ENCODE measurements at regions not wholly inside any gene's neighbourhood (a gene's known extent, or its start where the extent isn't known, plus 50 kb on each side); places are given as distances from the start of the nearest gene placed in this dataset.

DNA sequence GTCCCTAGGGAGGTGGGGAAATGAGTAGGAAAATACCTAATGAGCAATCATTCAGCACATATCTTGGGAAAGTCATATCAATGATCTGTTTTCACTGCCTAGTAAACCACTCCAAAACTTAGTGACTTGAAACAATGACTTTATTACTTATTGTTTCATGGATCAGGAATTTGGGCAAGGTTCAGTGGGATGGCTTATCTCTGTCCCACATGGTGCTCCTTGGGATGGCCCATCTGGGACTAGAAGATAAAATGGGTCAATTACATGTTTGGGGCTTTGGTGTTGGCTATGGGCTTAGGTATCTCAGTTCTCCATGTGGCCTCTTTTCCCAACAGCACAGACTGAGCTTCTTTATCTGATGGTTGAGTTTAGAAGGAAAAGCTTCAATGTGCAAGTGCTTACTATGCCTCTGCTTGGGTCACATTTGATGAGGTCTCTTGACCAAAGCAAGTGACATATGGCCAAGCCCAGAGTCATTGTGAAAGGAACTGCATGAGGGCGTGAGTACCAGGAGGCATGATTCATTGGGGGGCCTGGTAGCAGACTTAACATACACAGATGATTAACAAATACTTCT, 218.1 kb upstream of the TNP1 start:
- peak; percentile 33 to 37 for DNase-seq
- TF ChIP-seq GATA1 (IDR thresholded peaks at IDR 0.05; ENCODE audit: low read depth, low read length), result no peak
- TF ChIP-seq POLR2A (IDR thresholded peaks at IDR 0.05; ENCODE audit: low read length), result no peak

DNA sequence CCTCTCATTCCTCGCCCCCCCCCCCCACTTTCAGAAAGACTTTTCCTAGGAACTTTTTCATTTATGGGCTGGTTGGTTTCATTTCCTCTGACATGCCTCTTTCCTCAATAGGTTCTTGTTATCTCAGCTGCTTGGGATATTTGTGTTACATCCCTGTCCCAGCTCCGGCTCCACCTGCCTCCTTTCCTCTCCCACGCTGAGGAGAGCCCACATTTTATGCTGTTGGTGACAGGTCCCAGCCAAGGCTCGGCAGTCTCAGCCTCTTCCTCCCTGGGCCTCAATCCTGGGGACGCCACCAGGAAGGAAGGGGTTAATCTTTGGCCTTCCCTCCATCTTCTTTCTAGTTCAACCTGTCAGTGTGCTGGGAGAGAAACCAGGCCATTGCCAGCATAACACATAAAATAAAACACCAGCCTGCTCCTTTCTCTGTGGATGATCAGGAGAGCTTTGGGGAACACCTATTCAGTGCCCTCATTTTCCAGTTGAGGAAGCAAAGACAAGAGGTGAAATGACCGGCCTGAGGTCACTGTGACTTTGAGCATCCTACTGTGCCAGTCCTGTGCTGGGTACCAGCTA, 216.9 kb upstream of the TNP1 start:
- DNase-seq, result no peak
- TF ChIP-seq GATA1 (IDR thresholded peaks at IDR 0.05; ENCODE audit: low read depth, low read length) (no peak), POLR2A (IDR thresholded peaks at IDR 0.05; ENCODE audit: low read length) (no peak)

GRCh38 chr2:217076058-217076435, 216.2 kb upstream of the TNP1 start:
- TF ChIP-seq GATA1 (IDR thresholded peaks at IDR 0.05; ENCODE audit: low read depth, low read length) (no peak), POLR2A (IDR thresholded peaks at IDR 0.05; ENCODE audit: low read length) (no peak)
- no peak for DNase-seq

DNA sequence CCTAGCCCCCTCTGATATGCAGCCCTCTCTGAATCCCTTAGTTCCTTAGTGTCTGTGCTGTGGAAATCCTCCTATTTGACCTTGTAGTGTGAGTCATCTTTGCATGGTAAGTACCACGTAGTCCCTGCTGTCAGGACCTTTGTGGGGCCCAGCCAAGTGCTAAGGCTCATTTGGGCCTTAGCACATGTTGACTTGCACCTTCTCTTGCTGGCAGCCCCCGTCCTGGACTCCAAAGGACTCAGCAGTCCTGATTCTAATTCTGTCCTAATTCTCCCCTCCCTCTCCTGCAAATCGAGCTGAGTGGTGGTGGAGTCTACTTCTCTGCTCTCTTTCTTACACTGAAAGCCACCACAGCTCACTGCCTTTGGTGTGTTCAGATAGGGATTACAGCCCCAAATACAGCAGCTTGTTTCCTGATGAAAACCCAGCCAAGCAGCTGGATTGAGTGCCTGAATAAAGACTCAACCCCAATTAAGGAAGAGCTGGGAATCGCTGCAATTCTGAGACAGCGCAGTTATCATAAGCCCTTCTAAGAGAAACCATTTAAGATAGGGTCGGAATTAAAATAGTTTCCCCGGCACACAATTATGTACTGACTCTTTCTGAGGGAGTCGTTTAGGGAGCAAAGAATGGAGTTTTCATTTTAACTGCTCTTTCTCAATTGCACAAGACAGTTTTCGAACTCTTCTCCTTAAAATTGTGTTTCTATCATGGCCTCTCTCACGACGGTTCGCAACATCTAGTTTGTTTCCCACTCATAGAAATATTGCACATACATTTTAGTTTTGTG, 215.6 kb upstream of the TNP1 start:
- no peak for DNase-seq
- no peak for TF ChIP-seq POLR2A (IDR thresholded peaks at IDR 0.05; ENCODE audit: low read length)
- no peak for TF ChIP-seq GATA1 (IDR thresholded peaks at IDR 0.05; ENCODE audit: low read depth, low read length)

DNA sequence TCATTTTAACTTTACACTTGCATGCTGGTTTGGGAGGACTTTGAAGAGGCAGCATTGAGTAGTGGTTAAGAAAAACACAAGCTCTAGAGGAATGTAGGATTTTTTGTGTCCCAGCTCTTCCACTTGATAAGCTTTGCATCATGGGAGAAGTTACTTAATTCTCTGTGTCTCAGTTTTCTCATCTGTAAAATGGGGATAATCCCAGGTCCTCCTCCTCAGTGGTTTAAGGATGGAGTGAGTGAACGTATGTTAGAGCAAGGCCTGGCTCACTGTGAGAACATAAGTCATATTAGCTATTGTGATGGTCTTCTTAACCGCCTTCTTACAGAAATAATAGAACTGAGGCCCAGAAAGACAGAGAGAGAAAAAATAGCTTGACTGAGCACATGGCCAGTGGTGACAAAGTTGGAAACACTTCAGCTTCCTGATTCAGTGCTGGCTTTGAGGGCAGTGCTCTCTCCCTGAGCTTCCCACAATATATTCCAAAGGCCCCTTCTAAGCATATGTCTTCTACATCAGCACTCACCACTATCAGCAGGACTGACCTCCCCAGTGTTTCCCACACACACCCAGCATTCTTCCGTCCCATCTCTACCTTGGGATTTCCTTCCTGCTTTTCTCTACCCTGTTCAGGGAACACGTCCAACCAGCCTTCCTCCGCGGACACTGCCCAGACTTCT, 214.9 kb upstream of the TNP1 start:
- TF ChIP-seq GATA1 (IDR thresholded peaks at IDR 0.05; ENCODE audit: low read depth, low read length) (no peak), POLR2A (IDR thresholded peaks at IDR 0.05; ENCODE audit: low read length) (no peak)
- DNase-seq, result no peak

GRCh38 chr2:217071416-217071815, 211.6 kb upstream of the TNP1 start:
- no peak for TF ChIP-seq POLR2A (IDR thresholded peaks at IDR 0.05; ENCODE audit: low read length)
- no peak for TF ChIP-seq GATA1 (IDR thresholded peaks at IDR 0.05; ENCODE audit: low read depth, low read length)
- no peak for DNase-seq

- no peak for DNase-seq
- TF ChIP-seq POLR2A (IDR thresholded peaks at IDR 0.05; ENCODE audit: low read length), result no peak
- TF ChIP-seq GATA1 (IDR thresholded peaks at IDR 0.05; ENCODE audit: low read depth, low read length), result no peak
Measured at GRCh38 chr2:217070611-217071010, 210.7 kb upstream of the TNP1 start.

- TF ChIP-seq GATA1 (IDR thresholded peaks at IDR 0.05; ENCODE audit: low read depth, low read length), result no peak
- TF ChIP-seq POLR2A (IDR thresholded peaks at IDR 0.05; ENCODE audit: low read length), result no peak
Measured at GRCh38 chr2:217070043-217070430, 210.2 kb upstream of the TNP1 start.

DNA sequence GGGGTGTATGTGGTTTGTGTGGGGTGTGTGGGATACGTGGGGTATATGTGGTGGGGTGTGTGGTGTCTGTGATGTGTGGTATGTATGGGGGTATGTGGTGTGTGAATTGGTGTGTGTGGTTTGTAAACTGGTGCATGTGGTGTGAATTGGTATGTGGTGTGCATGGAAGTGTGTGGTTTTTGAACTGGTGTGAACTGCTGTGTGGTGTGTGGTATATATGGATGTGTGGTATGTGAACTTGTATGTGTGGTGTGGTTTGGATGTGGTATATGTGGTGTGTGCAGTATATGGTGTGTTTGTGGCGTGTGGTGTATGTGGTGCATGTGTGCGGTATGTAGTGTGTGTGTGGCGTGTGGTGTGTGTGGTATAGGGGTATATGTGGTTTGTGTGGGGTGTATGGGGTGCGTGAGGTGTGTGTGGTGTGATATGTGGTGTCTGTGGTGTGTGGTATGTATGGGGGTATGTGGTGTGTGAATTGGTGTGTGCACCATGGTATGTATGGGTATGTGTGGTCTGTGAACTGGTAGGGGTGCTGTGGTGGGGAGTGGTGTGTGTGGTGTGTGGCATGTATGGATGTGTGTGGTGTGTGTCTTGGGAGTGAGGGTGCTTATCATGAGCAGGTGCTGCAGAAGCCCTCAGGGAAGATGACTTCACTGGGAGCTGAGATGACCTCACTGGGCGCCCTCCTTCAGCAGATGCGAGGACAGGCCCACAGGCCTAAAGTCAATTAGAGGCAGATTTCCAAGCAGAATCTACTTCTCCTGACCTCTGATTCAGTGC, 209.6 kb upstream of the TNP1 start:
- peak; percentile 5 to 12 for DNase-seq
- no peak for TF ChIP-seq POLR2A (IDR thresholded peaks at IDR 0.05; ENCODE audit: low read length)
- no peak for TF ChIP-seq GATA1 (IDR thresholded peaks at IDR 0.05; ENCODE audit: low read depth, low read length)

More at GRCh38 chr2:217070043-217070430, 210.2 kb upstream of the TNP1 start:
- DNase-seq, result no peak

- DNase-seq, result peak in 1 of 2 experiments; percentile 27
- TF ChIP-seq GATA1 (IDR thresholded peaks at IDR 0.05; ENCODE audit: low read depth, low read length), result no peak
- TF ChIP-seq POLR2A (IDR thresholded peaks at IDR 0.05; ENCODE audit: low read length), result no peak
Measured at GRCh38 chr2:217068677-217069250, 208.9 kb upstream of the TNP1 start.

GRCh38 chr2:217067787-217068186, 207.9 kb upstream of the TNP1 start:
- DNase-seq, result no peak
- TF ChIP-seq GATA1 (IDR thresholded peaks at IDR 0.05; ENCODE audit: low read depth, low read length) (no peak), POLR2A (IDR thresholded peaks at IDR 0.05; ENCODE audit: low read length) (no peak)

GRCh38 chr2:217066510-217067270, 206.8 kb upstream of the TNP1 start:
- TF ChIP-seq GATA1 (IDR thresholded peaks at IDR 0.05; ENCODE audit: low read depth, low read length) (no peak), POLR2A (IDR thresholded peaks at IDR 0.05; ENCODE audit: low read length) (no peak)
- DNase-seq, result no peak
